Astrocyte (in vitro differentiated cells and primary cell): ENCODE measurements at regions not wholly inside any gene's neighbourhood (a gene's known extent, or its start where the extent isn't known, plus 50 kb on each side); places are given as distances from the start of the nearest gene placed in this dataset.

Experiments
- EZH2 ChIP-seq: IDR thresholded peaks from 2 replicates; pipeline ENCODE4 v1.6.1; 2012; ENCODE audit warnings: mild to moderate bottlenecking, low read length, inconsistent platforms; ENCODE audit not compliant: insufficient read depth
- TF ChIP-seq, protein P1 (sequence below): IDR thresholded peaks from 2 replicates; pipeline ENCODE4 v1.5.1; 2011; ENCODE audit warnings: low read depth, mild to moderate bottlenecking, inconsistent platforms, low read length, moderate library complexity; ENCODE audit not compliant: insufficient read depth

DNA sequence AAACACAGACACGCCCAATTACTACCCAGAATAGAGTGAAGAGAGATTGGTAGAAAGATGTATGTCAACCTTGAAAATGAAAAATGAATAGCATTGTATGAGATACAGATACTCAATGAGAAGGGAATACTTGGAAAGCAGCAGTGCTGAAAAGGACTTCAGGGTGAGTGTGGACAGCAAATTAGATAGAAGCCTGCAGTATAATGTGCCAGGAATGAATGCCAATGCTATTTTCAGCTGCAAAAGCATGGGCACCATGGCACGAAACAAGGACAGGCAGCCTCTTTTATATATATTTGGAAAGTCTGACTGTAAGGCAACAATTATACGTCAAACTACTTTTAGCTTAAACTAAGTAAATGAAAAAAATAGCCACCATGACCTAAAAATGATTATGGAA lies 118.2 kb downstream of the PTCHD4 start:
- TF ChIP-seq, protein P1, sequence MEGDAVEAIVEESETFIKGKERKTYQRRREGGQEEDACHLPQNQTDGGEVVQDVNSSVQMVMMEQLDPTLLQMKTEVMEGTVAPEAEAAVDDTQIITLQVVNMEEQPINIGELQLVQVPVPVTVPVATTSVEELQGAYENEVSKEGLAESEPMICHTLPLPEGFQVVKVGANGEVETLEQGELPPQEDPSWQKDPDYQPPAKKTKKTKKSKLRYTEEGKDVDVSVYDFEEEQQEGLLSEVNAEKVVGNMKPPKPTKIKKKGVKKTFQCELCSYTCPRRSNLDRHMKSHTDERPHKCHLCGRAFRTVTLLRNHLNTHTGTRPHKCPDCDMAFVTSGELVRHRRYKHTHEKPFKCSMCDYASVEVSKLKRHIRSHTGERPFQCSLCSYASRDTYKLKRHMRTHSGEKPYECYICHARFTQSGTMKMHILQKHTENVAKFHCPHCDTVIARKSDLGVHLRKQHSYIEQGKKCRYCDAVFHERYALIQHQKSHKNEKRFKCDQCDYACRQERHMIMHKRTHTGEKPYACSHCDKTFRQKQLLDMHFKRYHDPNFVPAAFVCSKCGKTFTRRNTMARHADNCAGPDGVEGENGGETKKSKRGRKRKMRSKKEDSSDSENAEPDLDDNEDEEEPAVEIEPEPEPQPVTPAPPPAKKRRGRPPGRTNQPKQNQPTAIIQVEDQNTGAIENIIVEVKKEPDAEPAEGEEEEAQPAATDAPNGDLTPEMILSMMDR = no peak
- no peak for TF ChIP-seq EZH2
